GM18519 (cell line): ENCODE measurements at regions not wholly inside any gene's neighbourhood (a gene's known extent, or its start where the extent isn't known, plus 50 kb on each side); places are given as distances from the start of the nearest gene placed in this dataset.
"Not testable (repeated sequence)": the region's sequence is repeated elsewhere in the genome, so short reads cannot be mapped to it uniquely, and the experiment has no call there.

Source experiments
- ATAC-seq: cut with Tn5 transposase; IDR thresholded peaks from one replicate; pipeline ENCODE4 v1.9.1; 2021; ENCODE audit warnings: mild to moderate bottlenecking, moderate library complexity; ENCODE audit not compliant: unreplicated experiment, low FRiP score

DNA sequence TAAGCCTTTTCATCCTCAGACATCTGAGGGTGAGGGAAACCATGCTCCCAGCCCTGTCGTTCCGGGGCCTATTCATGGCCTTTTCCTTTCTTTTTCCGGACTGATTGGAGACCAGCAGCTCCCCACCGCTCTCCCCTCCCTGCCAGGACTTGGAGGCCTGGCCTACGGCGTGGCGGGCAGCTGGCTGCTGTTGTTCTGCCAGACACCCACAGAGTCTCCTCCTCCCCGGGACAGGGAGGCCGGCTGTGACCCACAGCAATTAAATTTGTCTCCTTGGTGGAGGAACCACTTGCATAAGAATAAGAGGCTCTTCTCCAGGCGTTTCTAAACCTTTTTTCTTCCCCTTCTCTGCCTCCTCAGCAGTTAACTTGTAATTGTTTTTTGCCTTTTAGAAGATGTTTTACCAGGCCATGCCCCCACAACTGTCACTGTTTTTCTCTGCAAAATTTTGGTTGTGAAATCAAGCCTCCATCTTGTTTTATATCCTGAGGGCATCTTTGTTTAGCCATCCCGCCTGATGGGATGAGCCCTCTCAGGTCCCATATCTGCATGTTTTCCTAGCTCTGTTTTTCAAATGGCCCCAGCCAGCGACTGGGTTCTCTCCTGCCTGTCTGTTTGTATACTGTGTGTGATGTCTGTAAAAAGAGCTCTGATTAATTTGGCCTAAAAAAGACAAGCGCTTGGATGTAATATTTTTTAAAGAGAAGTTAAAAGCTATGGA, 1060.0 kb upstream of the DDX18 start:
- ATAC-seq, result no peak

DNA sequence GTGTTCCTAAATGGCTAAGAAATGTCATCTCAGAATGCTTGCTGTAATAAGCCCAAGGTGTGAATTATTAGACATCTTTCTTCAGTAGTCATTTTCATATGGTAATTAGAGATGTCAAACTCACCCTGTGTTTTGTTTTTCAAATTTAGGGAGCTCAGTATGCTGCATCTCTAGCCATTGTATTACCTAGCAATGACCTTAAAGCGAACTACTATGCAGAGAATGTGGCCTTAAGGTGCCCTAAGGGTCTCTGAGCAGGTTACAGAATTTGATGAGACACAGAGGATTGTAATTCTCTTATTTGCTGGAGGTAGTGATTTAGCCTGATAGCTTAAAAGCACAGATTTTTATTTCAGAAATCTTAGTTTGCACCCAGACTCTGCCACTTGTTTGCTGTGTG, 1052.6 kb upstream of the DDX18 start:
- no peak for ATAC-seq

DNA sequence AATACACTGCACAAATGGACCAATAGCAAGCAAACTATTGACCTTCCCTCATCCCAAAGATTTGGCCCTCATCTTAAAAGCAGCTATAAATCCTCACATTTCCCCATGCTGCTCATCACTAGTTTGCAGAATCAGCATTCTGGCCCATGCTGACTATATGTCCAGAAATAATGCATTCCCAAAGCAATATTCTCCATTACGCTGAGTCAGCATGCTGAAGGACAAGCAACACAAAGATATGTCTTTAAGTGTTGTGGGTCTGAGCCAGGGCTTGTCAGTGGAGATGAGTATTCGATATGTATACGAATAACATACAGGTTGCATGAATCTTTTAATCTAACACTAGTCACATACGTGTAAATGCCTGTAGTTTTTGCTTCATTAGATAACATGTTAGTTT, 1045.0 kb upstream of the DDX18 start:
- no peak for ATAC-seq

DNA sequence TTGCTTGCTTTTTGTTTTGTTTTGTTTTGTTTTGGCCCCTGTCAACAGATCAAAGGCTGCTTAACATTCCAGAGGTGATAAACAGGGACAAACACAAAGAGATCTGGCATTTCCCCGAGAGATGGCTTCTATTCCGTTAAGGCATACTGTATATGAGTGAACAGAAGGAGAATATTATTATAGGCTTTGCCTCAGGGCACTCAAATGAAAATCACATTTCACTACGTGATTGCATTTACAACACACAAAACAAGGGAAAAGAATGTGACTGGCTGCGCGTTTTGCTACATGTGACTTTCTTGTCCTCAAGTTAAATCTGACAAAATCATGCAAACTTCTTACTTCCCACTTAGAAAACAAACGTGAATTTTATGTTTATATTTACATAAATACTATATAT, 1037.9 kb upstream of the DDX18 start:
- no peak for ATAC-seq

DNA sequence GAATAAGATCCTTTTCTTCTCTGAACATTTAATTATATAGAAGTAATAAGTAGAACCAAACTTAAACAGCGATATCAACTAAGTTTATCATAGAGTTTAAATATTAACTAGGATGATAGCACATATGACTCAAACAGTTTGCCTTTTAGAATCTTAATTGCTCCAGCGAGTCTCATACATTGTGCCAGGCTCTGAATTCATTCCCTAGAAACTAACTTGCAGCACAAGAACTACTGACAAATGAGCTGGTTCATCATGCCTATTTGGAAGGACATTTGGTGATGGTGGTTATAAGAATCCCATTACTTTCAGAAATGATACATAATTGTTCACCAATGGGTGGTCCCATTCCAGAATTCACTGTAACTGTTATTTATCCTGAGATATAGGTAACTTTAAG, 1026.6 kb upstream of the DDX18 start:
- no peak for ATAC-seq

DNA sequence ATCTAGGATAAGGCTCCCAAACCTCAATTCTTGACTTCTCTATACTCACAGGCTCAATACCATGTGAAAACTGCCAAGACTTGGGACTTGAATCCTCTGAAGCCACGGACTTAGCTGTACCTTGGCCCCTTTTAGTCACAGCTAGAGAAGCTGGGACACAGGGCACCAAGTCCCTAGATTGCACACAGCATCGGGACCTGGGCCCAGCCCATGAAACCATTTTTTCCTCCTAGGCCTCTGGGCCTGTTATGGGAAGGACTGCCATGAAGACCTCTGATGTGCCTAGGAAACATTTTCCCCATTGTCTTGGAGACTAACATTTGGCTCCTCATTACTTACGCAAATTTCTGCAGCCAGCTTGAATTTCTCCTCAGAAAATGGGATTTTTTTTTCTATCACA, 1011.8 kb upstream of the DDX18 start:
- no peak for ATAC-seq

DNA sequence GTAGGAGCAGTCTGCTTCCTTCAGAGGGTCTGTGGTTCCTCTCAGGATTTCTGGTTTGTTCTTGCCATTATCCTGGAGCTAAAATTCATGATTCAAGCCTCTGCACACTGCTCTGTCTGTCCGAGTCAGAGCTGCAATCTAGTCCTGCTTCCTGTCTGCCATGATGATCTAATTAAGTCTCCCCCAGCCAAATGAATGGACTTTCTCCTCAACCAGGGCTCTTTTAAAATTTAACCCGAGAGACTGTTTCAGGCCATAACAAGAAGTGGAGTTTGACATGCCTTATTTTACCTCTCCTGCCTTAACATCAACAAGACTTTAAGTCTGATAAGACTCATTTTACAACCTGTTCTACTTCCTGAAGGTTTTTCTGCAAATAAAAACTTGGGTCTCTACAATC, 1009.6 kb upstream of the DDX18 start:
- ATAC-seq, result no peak

DNA sequence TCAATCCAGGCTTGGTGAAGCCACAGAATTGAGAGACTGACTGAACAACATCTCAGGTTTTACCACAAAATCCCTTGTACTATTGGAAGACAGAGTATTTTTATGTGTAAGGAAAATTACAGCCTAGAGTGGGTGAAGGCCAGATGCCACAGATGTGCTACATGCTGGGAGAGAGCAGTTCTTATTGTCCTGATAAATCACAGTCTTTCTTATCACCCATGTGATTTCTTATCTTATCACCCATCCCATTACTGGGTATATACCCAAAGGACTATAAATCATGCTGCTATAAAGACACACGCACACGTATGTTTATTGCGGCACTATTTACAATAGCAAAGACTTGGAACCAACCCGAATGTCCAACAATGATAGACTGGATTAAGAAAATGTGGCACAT, 1008.0 kb upstream of the DDX18 start:
- not testable (repeated sequence) for ATAC-seq

DNA sequence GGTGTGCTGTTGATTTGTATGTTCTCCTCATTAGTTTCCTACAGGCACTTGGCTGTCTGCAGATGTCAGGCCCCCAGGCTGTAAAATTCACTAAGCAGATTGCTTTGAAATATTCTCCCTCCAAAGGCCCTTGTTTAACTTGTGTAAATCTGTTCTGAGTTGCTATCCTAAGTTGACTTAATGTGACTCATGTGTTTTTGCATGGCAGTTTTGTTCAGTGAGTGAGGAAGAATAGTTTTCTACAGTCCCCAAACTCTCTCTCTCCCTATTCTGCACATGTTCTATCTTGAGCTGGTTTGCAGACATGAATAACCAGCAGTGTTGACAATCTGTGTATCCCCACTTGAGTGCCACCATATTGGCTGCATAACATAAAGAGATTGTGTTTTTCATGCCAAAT, 1005.4 kb upstream of the DDX18 start:
- ATAC-seq, result no peak

DNA sequence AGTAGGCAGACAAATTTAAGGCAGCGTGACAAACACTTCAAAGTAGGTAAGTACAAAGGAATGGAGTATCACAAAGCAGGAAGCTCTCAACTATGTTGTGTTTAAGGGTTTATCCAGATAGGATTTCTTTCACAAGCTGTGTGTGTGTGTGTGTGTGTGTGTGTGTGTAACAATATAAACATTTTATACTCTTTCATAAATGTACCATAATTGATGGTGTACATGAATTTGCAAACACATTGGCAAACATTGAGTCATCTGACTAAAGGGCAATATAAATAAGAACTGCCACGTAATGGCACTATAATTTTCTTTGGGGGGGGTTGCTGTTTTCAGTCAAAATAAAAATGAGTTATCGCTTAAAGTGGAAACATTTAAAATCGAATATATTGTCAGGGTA, 1004.4 kb upstream of the DDX18 start:
- no peak for ATAC-seq

DNA sequence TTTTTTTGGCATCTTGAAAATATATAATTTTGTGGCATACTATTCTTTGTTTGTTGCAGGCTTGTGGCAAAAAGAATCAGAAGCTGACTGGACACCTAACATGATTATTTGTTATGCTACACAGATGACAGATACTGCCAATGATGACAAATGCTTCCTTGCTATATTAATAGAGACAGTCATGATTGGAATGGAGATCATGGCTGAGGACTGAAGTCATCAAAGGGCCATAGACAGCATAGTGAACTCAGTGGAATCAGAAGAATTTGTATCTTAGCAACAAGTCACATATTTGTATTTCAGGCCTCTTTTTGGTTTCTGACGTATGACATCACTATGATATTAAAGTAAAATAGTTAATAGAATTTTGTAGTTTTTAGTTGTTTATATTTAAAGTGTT, 1003.8 kb upstream of the DDX18 start:
- ATAC-seq, result no peak

DNA sequence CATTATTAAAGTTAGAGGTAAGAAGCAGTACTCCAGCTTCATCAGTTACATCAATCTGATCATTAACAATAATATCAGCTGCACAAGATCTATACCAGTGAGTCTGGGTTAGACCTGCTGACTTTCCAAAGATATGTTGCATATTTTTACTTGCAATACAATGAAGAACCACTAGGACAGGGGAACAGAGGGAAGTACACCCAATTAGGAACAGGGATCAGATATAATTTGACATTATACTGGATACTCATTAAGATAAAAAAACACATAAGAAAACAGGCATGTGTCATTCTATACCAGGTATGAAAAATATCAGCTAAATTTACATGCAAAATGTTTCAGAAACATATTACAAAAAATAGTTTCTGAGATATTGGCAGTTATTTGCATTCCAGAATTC, 995.1 kb upstream of the DDX18 start:
- no peak for ATAC-seq

DNA sequence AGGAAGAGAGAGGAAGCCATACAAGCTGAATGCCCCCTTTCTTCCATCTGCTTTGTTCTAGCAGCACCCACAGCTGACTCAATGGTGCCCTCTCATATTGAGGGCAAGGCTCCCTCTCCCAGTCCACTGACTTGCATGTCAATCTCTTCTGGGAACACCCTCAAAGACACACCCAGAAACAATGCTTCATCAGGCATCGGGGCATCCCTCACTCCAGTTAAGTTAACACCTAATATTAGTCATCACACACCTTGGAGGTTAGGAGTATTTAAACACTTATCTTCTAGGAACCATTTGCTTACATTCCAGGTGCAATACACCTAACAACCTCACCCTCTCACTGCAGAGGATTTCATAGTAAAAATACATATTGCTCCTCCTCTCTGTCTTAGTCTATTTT, 993.5 kb upstream of the DDX18 start:
- no peak for ATAC-seq

DNA sequence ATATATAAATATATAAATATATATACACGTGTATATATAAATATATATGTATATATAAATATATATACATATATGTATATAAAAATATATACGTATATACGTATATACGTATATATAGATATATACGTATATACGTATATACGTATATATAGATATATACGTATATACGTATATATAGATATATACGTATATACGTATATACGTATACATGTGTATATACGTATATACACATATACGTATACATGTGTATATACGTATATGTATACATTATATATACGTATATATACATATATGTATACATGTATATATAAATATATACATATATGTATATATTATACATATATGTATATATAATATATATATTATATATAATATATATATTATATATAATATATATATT, 984.9 kb upstream of the DDX18 start:
- not testable (repeated sequence) for ATAC-seq

DNA sequence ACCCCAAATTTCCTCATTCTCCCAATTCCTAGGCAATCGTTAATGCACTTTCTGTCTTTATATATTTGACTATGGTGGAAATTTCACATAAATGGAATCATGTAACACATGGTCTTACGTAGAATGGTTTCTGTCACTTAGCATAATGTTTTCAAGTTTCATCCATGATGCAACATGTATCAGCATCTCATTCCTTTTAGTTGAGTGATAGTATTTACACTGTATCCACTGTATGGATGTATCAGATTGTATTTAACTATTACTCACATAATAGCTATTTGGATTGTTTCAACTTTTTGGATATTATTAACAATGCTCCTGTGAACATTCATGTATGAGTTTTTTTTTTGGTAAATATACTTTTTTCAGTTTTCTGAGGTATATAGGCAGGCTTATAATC, 982.3 kb upstream of the DDX18 start:
- no peak for ATAC-seq

DNA sequence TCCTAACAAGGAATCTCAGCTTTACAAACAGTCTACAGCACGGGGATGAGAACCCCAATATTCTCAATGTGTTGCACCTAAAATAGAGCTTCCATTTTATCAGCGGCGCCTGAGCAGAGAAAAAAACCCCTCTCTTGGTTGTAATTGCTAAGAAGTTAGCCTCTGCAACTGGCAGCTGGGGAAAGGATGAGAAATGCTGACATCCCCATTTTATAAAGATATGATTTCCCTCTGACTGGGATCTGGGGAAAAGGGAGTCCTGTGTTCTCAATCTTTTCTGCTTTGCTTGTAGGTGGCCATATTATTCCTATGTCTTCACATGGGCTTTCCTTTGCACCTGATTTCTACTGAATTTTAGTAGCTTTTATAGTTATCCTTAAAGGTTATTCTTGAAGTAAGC, 981.4 kb upstream of the DDX18 start:
- no peak for ATAC-seq

DNA sequence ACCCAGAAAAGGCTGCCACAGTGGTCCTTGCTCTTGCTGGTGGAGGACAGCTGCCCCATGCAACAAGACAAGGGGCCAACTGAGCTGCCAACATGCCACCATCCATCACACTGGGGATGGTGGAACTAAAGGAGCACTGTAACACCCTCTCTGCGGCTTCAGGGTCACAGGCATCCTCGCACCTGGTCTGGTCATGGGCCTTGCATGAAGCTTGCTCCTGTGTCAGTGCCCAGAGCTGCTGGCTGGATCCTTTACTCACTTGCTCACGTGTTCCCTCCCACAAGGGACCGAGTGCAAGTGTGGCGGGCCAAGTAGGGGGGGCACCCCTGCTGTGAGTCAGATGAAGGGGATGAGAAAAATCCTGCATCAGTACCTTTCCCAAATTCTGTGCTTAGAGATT, 972.3 kb upstream of the DDX18 start:
- no peak for ATAC-seq

DNA sequence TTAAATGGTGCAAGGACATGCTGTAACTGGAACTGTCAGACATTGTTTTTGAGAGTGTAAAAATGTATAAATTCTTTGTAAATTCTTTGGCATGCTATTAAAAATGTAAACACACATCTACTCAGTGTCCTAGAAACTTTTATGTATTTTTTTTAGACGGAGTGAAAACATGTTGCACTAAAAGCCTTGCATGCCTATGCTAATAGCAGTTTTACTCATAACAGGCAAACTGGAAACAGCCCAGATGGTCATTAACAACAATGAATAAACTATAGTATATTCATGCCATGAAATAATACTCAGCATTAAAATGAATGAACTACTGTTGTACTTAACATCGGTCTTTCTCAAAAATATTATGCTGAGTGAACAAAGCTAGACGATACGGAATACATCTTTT, 954.8 kb upstream of the DDX18 start:
- no peak for ATAC-seq

DNA sequence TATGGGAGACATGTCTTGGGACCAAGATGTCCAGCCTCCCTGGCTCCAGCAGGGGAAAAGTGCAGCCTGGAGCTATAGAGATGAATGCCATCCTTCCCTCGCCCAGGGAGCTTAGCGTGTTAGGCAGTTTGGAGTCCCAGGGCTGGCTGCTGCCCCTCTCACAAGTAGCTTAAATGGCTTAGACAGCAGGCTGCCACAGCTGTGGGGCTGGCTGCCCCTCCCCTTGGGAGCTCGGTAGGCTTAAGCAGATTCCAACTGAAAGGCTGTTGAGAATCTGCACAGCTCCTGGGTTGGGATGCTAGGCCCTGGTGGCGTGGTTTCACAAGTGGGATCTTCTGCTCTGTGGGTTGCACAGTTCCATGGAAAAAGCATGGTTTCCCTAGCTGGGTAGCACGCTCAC, 940.5 kb upstream of the DDX18 start:
- no peak for ATAC-seq

DNA sequence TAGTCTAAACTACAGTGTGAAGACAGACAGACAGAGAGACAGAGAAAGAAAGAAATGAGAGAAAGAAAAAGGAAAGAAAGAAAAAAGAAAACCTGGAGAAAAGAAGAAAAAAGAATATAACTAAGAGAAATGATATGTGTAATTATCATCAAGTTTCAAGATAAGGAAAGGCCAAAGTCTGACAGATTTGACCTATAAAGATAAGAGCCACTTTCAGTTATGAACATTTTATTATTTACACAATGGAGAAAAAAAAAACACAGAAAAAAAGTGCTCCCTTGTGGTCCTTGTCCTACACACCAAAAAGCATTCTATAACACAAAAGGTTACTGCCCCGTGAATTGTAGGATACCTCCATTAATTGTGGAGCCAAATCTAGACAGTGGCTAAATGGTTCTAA, 937.2 kb upstream of the DDX18 start:
- no peak for ATAC-seq

DNA sequence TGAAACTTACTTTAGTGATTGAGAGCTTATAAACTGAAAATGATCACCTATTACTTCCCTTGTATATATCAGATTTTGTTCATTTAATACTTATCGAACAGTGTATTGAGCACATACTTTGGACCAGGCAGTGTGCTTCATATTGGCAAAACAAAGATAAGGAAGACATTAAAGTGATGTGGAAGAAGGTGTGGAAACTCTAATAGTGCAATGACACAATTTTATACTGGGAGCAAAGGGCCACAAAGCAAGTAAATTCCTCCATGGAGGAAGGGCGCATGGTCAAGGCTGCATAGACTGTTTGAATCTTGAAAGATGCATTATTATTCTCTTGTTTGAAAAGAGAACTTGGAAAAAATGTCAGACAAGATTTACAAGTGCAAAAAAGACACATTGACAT, 936.5 kb upstream of the DDX18 start:
- ATAC-seq, result no peak

DNA sequence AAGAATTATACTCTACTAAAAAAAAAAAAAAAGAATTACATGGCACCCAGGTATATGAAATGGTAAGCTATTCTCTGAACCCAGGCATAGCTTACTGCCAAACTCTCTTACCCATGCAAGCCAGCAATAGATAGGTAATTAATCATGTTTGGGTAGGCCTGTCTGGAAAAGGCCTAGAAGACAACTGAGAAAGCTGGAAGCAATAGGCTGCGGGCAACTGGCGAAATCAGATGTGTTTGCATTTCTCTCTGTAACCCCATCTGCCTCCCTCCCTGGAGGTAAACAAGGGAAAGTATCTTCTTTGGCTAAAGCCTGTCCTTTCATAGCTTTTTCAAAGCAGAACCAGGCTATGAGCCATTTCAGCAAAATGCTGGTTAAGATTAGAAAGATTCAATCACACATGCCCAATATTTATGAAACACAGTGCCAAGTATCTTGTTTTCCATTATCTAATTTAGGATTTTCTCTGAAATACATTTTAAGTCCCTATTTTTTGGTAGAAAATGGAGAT, 934.8 kb upstream of the DDX18 start:
- no peak for ATAC-seq

DNA sequence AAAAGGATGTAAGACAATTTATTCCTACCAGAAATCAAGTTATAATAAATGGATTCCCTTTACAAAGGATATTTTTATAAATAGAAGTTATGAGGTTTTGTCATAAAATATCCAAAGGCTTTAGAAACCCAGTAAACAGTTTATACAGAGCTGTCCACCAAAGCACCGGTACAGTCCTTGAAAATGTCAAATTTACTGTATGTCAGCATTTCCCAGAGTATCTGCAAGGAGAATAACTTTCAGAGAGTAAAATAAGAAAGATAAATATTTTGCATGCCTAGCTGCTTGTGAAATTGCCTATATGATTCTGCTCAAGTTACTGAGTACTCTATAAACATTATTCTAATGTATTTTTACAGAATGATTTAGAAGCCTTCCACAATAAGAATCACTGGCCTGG, 923.3 kb upstream of the DDX18 start:
- no peak for ATAC-seq
